Activated CD8-positive, alpha-beta T cell treated with anti-CD3 and anti-CD28 coated beads for 36 hours (primary cell): ENCODE measurements at regions not wholly inside any gene's neighbourhood (a gene's known extent, or its start where the extent isn't known, plus 50 kb on each side); places are given as distances from the start of the nearest gene placed in this dataset.

Source experiments
- ATAC-seq: fragments of 200-7000 bp; cut with Tn5 transposase; one replicate; pipeline ENCODE4 v1.10.0; 2021; ENCODE audit warnings: mild to moderate bottlenecking, moderate library complexity
- CTCF ChIA-PET: fragments of 350-600 bp; sonication (Branson Sonifier 250); formaldehyde crosslinking; loops from one replicate; lab custom pipeline; 2021; ENCODE audit warnings: antibody characterized with exemption; lab: Charles Lee
- POLR2A ChIA-PET: fragments of 350-600 bp; sonication (Branson Sonifier 250); formaldehyde crosslinking; loops from one replicate; lab custom pipeline; 2021; ENCODE audit warnings: antibody characterized with exemption; lab: Charles Lee
- DNase-seq: peaks from one replicate; pipeline ENCODE4 v3.0.0-alpha.2; 2020
- H3K27ac Mint-ChIP-seq: one replicate; pipeline ENCODE4 v1.8.0; 2021; ENCODE audit warnings: mild to moderate bottlenecking, mixed read lengths
- H3K27me3 Mint-ChIP-seq: one replicate; pipeline ENCODE4 v1.8.0; 2021; ENCODE audit warnings: mixed read lengths
- H3K36me3 Mint-ChIP-seq: one replicate; pipeline ENCODE4 v1.8.0; 2021; ENCODE audit warnings: low read depth, mixed read lengths
- H3K4me1 Mint-ChIP-seq: one replicate; pipeline ENCODE4 v1.8.0; 2021; ENCODE audit warnings: low read depth, mixed read lengths
- H3K4me3 Mint-ChIP-seq: one replicate; pipeline ENCODE4 v1.8.0; 2021; ENCODE audit warnings: mild to moderate bottlenecking, moderate library complexity, mixed read lengths
- H3K9me3 Mint-ChIP-seq: one replicate; pipeline ENCODE4 v1.8.0; 2021; ENCODE audit warnings: mixed read lengths
- intact Hi-C: fragments of 100-400 bp; cut with micrococcal nuclease; formaldehyde crosslinking; loops from one replicate; pipeline ENCODE4 v1.10.0; 2022
- TF ChIP-seq, protein P1 (sequence below): fragments of 200-600 bp; IDR thresholded peaks from one replicate; pipeline ENCODE4 v1.8.0; 2022; ENCODE audit warnings: antibody characterized with exemption, mild to moderate bottlenecking

GRCh38 chr10:2733278-2733963 is 333.9 kb upstream of the PFKP start:
- no peak overlapping the region for H3K27ac Mint-ChIP-seq

GRCh38 chr10:2731940-2732339 is 335.4 kb upstream of the PFKP start:
- H3K9me3 Mint-ChIP-seq: peaks cover 3% of the 10 kb centered on the region
- no peaks in the 10 kb centered on the region for H3K36me3 Mint-ChIP-seq
- CTCF ChIA-PET: no interaction called here
- ATAC-seq: no peak
- no peak overlapping the region for H3K4me3 Mint-ChIP-seq
- intact Hi-C loops: no loop called here
- no peaks in the 10 kb centered on the region for H3K4me1 Mint-ChIP-seq
- H3K27me3 Mint-ChIP-seq: peaks cover 2% of the 10 kb centered on the region
- POLR2A ChIA-PET: no interaction called here
- TF ChIP-seq, protein P1, sequence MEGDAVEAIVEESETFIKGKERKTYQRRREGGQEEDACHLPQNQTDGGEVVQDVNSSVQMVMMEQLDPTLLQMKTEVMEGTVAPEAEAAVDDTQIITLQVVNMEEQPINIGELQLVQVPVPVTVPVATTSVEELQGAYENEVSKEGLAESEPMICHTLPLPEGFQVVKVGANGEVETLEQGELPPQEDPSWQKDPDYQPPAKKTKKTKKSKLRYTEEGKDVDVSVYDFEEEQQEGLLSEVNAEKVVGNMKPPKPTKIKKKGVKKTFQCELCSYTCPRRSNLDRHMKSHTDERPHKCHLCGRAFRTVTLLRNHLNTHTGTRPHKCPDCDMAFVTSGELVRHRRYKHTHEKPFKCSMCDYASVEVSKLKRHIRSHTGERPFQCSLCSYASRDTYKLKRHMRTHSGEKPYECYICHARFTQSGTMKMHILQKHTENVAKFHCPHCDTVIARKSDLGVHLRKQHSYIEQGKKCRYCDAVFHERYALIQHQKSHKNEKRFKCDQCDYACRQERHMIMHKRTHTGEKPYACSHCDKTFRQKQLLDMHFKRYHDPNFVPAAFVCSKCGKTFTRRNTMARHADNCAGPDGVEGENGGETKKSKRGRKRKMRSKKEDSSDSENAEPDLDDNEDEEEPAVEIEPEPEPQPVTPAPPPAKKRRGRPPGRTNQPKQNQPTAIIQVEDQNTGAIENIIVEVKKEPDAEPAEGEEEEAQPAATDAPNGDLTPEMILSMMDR: no peak
- H3K27ac Mint-ChIP-seq: no peak overlapping the region
- no peak for DNase-seq

More at GRCh38 chr10:2733278-2733963, 333.9 kb upstream of the PFKP start:
- H3K36me3 Mint-ChIP-seq: no peaks in the 10 kb centered on the region
- DNase-seq (no peak), ATAC-seq (no peak)
- ChIA-PET CTCF (no interaction called here), POLR2A (no interaction called here)
- H3K4me1 Mint-ChIP-seq: no peaks in the 10 kb centered on the region
- TF ChIP-seq, protein P1: no peak
- peaks cover 3% of the 10 kb centered on the region for H3K9me3 Mint-ChIP-seq
- no peak overlapping the region for H3K4me3 Mint-ChIP-seq
- H3K27me3 Mint-ChIP-seq: peaks cover 2% of the 10 kb centered on the region
- intact Hi-C loops: no loop called here

DNA sequence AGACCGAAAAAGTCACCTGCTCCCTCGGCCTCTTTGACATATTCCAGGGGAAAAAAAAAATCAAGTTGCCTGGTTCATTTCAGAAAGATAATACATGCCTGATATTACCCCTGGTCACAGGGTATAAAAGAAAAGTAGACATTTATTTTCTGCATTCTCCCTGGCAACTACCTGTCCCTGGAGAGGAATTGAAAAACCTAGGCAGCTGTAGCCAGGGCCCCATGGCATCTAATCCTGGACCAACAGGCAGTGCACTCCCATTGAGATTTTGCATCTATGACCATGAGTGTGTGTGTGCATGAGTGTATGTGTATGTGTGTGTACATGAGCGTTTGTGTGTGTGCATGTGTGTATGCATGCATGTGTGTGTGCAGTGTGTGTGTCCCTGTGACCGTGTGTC is 338.2 kb upstream of the PFKP start:
- CTCF ChIA-PET: no interaction called here

DNA sequence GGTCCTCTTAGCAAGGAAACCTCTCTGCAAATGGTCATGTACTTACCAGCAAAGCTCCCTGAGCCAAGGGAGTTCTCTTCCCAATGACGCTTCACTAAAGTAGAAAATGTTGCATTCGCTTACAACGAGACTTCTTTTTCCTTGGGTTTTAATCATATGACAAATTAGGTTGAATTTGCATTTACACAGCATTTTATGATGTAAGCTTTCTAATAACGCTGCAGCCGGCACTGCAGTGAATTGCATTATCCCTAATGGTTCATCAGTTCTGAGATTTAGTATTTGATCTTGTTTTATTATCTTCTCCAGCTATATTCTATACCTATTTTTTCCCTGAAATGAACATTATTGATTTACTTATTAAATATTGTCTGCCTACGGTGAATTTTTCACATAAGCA is 339.3 kb upstream of the PFKP start:
- no peaks in the 10 kb centered on the region for H3K4me1 Mint-ChIP-seq
- no peaks in the 10 kb centered on the region for H3K36me3 Mint-ChIP-seq
- ChIA-PET POLR2A (no interaction called here), CTCF (no interaction called here)
- H3K9me3 Mint-ChIP-seq: peaks cover 3% of the 10 kb centered on the region
- intact Hi-C loops: no loop called here
- H3K27me3 Mint-ChIP-seq: peaks cover 2% of the 10 kb centered on the region
- no peak overlapping the region for H3K4me3 Mint-ChIP-seq
- H3K27ac Mint-ChIP-seq: no peak overlapping the region
- TF ChIP-seq, protein P1: no peak
- ATAC-seq: no peak
- no peak for DNase-seq

More for the DNA sequence above, 338.2 kb upstream of the PFKP start:
- DNase-seq (no peak), ATAC-seq (no peak)
- POLR2A ChIA-PET: no interaction called here
- no peaks in the 10 kb centered on the region for H3K4me1 Mint-ChIP-seq
- H3K36me3 Mint-ChIP-seq: no peaks in the 10 kb centered on the region
- H3K27me3 Mint-ChIP-seq: peaks cover 2% of the 10 kb centered on the region
- H3K9me3 Mint-ChIP-seq: peaks cover 3% of the 10 kb centered on the region
- intact Hi-C loops: no loop called here
- H3K4me3 Mint-ChIP-seq: no peak overlapping the region
- H3K27ac Mint-ChIP-seq: no peak overlapping the region
- TF ChIP-seq, protein P1: no peak

DNA sequence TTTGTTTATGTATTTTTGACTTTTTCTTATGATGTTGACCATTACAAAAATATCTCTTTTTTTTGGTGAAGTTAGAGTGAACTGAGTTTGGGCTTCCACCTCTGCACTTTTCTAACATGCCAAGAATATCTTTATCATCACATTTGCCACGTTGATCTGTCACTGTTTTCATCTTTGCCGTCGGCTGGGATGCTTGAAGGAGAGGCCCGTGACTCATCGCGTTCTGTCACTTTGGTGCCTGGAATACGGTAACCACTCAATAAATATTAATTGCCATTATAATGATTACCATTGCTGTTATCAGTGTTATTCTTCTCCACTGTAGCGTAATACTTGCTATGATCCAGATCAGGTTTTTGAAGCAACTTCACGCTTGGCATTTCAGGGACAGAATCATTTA is 350.8 kb upstream of the PFKP start:
- CTCF ChIA-PET: no interaction called here
- ATAC-seq (no peak), DNase-seq (no peak)
- Mint-ChIP-seq H3K27ac (no peak overlapping the region), H3K36me3 (no peaks in the 10 kb centered on the region), H3K9me3 (no peaks in the 10 kb centered on the region), H3K4me1 (no peaks in the 10 kb centered on the region), H3K27me3 (no peaks in the 10 kb centered on the region), H3K4me3 (no peak overlapping the region)
- POLR2A ChIA-PET: no interaction called here
- intact Hi-C loops: no loop called here
- TF ChIP-seq, protein P1: no peak
